ENCODE measurements at regions not wholly inside any gene's neighbourhood (a gene's known extent, or its start where the extent isn't known, plus 50 kb on each side); places are given as distances from the start of the nearest gene placed in this dataset.

- TF ChIP-seq, protein P1, sequence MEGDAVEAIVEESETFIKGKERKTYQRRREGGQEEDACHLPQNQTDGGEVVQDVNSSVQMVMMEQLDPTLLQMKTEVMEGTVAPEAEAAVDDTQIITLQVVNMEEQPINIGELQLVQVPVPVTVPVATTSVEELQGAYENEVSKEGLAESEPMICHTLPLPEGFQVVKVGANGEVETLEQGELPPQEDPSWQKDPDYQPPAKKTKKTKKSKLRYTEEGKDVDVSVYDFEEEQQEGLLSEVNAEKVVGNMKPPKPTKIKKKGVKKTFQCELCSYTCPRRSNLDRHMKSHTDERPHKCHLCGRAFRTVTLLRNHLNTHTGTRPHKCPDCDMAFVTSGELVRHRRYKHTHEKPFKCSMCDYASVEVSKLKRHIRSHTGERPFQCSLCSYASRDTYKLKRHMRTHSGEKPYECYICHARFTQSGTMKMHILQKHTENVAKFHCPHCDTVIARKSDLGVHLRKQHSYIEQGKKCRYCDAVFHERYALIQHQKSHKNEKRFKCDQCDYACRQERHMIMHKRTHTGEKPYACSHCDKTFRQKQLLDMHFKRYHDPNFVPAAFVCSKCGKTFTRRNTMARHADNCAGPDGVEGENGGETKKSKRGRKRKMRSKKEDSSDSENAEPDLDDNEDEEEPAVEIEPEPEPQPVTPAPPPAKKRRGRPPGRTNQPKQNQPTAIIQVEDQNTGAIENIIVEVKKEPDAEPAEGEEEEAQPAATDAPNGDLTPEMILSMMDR (IDR thresholded peaks at IDR 0.05; ENCODE audit: insufficient read depth, low read length) = no peak
- Histone ChIP-seq H3K4me3 (replicated peaks; ENCODE audit: insufficient read depth, low read length) (no peak overlapping the region), H3K27ac (replicated peaks) (no peak overlapping the region), H3K27me3 (ENCODE audit: insufficient read depth, poor library complexity, severe bottlenecking) (no peaks in the 10 kb centered on the region)
- DNase-seq (ENCODE audit: low read depth in 1 of 2, low spot score in 1 of 2) = no peak
These were observed 109.0 kb upstream of the RGPD4 start for GRCh38 chr2:107717661-107718060.

DNA sequence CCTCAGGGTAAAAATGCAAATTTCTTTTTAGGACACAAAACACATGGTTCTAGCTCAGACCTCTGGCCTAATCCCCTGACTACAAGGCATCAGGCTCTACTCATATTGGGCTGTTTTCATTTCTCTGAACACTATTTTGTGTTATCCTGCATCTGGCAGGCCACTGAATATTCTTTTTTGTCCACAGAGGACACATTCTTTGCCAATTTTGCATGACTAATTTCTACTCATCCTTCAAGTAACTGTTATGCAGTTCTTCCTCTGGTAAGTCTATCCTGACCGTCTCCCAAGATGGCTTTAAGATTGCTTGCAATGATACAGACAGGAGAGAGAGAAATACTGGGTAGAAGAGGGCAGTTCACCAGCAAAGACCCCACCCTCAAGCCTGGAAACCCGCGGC is 107.6 kb upstream of the RGPD4 start:
- TF ChIP-seq, protein P2, sequence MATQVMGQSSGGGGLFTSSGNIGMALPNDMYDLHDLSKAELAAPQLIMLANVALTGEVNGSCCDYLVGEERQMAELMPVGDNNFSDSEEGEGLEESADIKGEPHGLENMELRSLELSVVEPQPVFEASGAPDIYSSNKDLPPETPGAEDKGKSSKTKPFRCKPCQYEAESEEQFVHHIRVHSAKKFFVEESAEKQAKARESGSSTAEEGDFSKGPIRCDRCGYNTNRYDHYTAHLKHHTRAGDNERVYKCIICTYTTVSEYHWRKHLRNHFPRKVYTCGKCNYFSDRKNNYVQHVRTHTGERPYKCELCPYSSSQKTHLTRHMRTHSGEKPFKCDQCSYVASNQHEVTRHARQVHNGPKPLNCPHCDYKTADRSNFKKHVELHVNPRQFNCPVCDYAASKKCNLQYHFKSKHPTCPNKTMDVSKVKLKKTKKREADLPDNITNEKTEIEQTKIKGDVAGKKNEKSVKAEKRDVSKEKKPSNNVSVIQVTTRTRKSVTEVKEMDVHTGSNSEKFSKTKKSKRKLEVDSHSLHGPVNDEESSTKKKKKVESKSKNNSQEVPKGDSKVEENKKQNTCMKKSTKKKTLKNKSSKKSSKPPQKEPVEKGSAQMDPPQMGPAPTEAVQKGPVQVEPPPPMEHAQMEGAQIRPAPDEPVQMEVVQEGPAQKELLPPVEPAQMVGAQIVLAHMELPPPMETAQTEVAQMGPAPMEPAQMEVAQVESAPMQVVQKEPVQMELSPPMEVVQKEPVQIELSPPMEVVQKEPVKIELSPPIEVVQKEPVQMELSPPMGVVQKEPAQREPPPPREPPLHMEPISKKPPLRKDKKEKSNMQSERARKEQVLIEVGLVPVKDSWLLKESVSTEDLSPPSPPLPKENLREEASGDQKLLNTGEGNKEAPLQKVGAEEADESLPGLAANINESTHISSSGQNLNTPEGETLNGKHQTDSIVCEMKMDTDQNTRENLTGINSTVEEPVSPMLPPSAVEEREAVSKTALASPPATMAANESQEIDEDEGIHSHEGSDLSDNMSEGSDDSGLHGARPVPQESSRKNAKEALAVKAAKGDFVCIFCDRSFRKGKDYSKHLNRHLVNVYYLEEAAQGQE (IDR thresholded peaks at IDR 0.05; ENCODE audit: insufficient replicate concordance, low read depth) = no peak
- no peak for TF ChIP-seq GABPA (IDR thresholded peaks at IDR 0.05; ENCODE audit: low read depth)
- TF ChIP-seq, protein P1 (IDR thresholded peaks at IDR 0.05; ENCODE audit: insufficient read depth, low read length) = no peak
- no peak for TF ChIP-seq POLR2AphosphoS5 (IDR thresholded peaks at IDR 0.05; ENCODE audit: low read depth)
- TF ChIP-seq SPI1 (IDR thresholded peaks at IDR 0.05; ENCODE audit: borderline replicate concordance, low read depth) = no peak
- no peak for DNase-seq (ENCODE audit: low read depth in 1 of 2, low spot score in 1 of 2)
- Histone ChIP-seq H3K27me3 (ENCODE audit: insufficient read depth, poor library complexity, severe bottlenecking) (no peaks in the 10 kb centered on the region), H3K4me3 (replicated peaks; ENCODE audit: insufficient read depth, low read length) (no peak overlapping the region), H3K27ac (replicated peaks) (no peak overlapping the region)

DNA sequence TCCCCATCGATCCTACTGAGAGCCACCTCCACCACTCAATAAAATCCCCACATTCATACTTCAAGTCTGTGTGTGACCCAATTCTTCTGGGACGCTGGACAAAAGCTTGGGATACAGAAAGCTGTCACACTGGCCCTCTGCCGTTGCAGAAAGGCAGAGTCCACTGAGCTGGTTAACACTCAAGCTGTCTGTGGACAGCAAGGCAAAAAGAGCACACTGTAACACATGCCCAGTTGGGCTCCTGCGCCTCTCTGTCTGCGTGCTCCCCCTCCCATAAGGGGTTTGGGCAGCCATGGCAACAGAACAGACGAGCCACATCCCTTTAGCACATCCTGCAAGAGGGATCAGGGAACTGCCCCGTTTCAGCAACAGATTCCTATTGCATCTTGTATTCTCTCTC is 106.9 kb upstream of the RGPD4 start:
- TF ChIP-seq POLR2AphosphoS5 (IDR thresholded peaks at IDR 0.05; ENCODE audit: low read depth) (no peak), GABPA (IDR thresholded peaks at IDR 0.05; ENCODE audit: low read depth) (no peak), SPI1 (IDR thresholded peaks at IDR 0.05; ENCODE audit: borderline replicate concordance, low read depth) (no peak)
- TF ChIP-seq, protein P2 (IDR thresholded peaks at IDR 0.05; ENCODE audit: insufficient replicate concordance, low read depth) = no peak
- TF ChIP-seq, protein P1 (IDR thresholded peaks at IDR 0.05; ENCODE audit: insufficient read depth, low read length) = no peak
- Histone ChIP-seq H3K4me3 (replicated peaks; ENCODE audit: insufficient read depth, low read length) (no peak overlapping the region), H3K27me3 (ENCODE audit: insufficient read depth, poor library complexity, severe bottlenecking) (no peaks in the 10 kb centered on the region), H3K27ac (replicated peaks) (no peak overlapping the region)
- DNase-seq (ENCODE audit: low read depth in 1 of 2, low spot score in 1 of 2) = no peak

GRCh38 chr2:107721178-107721577 is 105.5 kb upstream of the RGPD4 start:
- no peak for DNase-seq (ENCODE audit: low read depth in 1 of 2, low spot score in 1 of 2)
- no peaks in the 10 kb centered on the region for H3K27me3 ChIP-seq (ENCODE audit: insufficient read depth, poor library complexity, severe bottlenecking)
- TF ChIP-seq POLR2AphosphoS5 (IDR thresholded peaks at IDR 0.05; ENCODE audit: low read depth) (no peak), GABPA (IDR thresholded peaks at IDR 0.05; ENCODE audit: low read depth) (no peak), SPI1 (IDR thresholded peaks at IDR 0.05; ENCODE audit: borderline replicate concordance, low read depth) (no peak)
- TF ChIP-seq, protein P1 (IDR thresholded peaks at IDR 0.05; ENCODE audit: insufficient read depth, low read length) = no peak
- TF ChIP-seq, protein P2 (IDR thresholded peaks at IDR 0.05; ENCODE audit: insufficient replicate concordance, low read depth) = no peak

More at GRCh38 chr2:107721178-107721577, 105.5 kb upstream of the RGPD4 start:
- Histone ChIP-seq H3K4me3 (replicated peaks; ENCODE audit: insufficient read depth, low read length) (no peak overlapping the region), H3K27ac (replicated peaks) (no peak overlapping the region)

Measured in HL-60 (cell line).